IPS-18c (cell line): ENCODE measurements at regions not wholly inside any gene's neighbourhood (a gene's known extent, or its start where the extent isn't known, plus 50 kb on each side); places are given as distances from the start of the nearest gene placed in this dataset.

Source experiments
- H3K4me3 ChIP-seq: 2 replicates; pipeline ENCODE4 v1.7.0; 2013; ENCODE audit warnings: low read depth, mild to moderate bottlenecking, low read length, moderate library complexity; ENCODE audit not compliant: insufficient read depth
- H3K9me3 ChIP-seq: one replicate; pipeline ENCODE4 v1.6.1; 2013; ENCODE audit warnings: mild to moderate bottlenecking, low read length, moderate library complexity; ENCODE audit not compliant: control insufficient read depth, insufficient read depth

GRCh38 chr4:181757098-181757497, 486.1 kb upstream of the TENM3 start:
- H3K9me3 ChIP-seq: no peaks in the 10 kb centered on the region
- H3K4me3 ChIP-seq: no peak overlapping the region

- H3K4me3 ChIP-seq: no peak overlapping the region
- H3K9me3 ChIP-seq: no peaks in the 10 kb centered on the region
Observed at GRCh38 chr4:181757910-181758660, 485.1 kb upstream of the TENM3 start.

GRCh38 chr4:181760560-181760959, 482.6 kb upstream of the TENM3 start:
- no peak overlapping the region for H3K4me3 ChIP-seq
- H3K9me3 ChIP-seq: no peaks in the 10 kb centered on the region

GRCh38 chr4:181761156-181761555, 482.0 kb upstream of the TENM3 start:
- Histone ChIP-seq H3K9me3 (no peaks in the 10 kb centered on the region), H3K4me3 (no peak overlapping the region)

- Histone ChIP-seq H3K9me3 (no peaks in the 10 kb centered on the region), H3K4me3 (no peak overlapping the region)
Observed at GRCh38 chr4:181766061-181766548, 477.1 kb upstream of the TENM3 start.

- Histone ChIP-seq H3K9me3 (no peaks in the 10 kb centered on the region), H3K4me3 (no peak overlapping the region)
Observed at GRCh38 chr4:181770971-181771370, 472.2 kb upstream of the TENM3 start.

- no peaks in the 10 kb centered on the region for H3K9me3 ChIP-seq
- H3K4me3 ChIP-seq: no peak overlapping the region
Observed at GRCh38 chr4:181775298-181775697, 467.9 kb upstream of the TENM3 start.

- H3K9me3 ChIP-seq: no peaks in the 10 kb centered on the region
- H3K4me3 ChIP-seq: no peak overlapping the region
Observed at GRCh38 chr4:181776264-181777054, 466.7 kb upstream of the TENM3 start.

- Histone ChIP-seq H3K9me3 (no peaks in the 10 kb centered on the region), H3K4me3 (no peak overlapping the region)
Observed at GRCh38 chr4:181777518-181777917, 465.7 kb upstream of the TENM3 start.

GRCh38 chr4:181784881-181785280, 458.3 kb upstream of the TENM3 start:
- no peaks in the 10 kb centered on the region for H3K9me3 ChIP-seq
- H3K4me3 ChIP-seq: no peak overlapping the region

GRCh38 chr4:181792641-181793040, 450.6 kb upstream of the TENM3 start:
- Histone ChIP-seq H3K9me3 (no peaks in the 10 kb centered on the region), H3K4me3 (no peak overlapping the region)

GRCh38 chr4:181793096-181793495, 450.1 kb upstream of the TENM3 start:
- H3K9me3 ChIP-seq: no peaks in the 10 kb centered on the region
- H3K4me3 ChIP-seq: no peak overlapping the region

- Histone ChIP-seq H3K4me3 (no peak overlapping the region), H3K9me3 (no peaks in the 10 kb centered on the region)
Observed at GRCh38 chr4:181796502-181796901, 446.7 kb upstream of the TENM3 start.

- no peaks in the 10 kb centered on the region for H3K9me3 ChIP-seq
- no peak overlapping the region for H3K4me3 ChIP-seq
Observed at GRCh38 chr4:181798536-181798935, 444.7 kb upstream of the TENM3 start.

- Histone ChIP-seq H3K4me3 (no peak overlapping the region), H3K9me3 (no peaks in the 10 kb centered on the region)
Observed at GRCh38 chr4:181799561-181800069, 443.6 kb upstream of the TENM3 start.

GRCh38 chr4:181802207-181802606, 441.0 kb upstream of the TENM3 start:
- Histone ChIP-seq H3K4me3 (no peak overlapping the region), H3K9me3 (no peaks in the 10 kb centered on the region)

- H3K9me3 ChIP-seq: no peaks in the 10 kb centered on the region
- no peak overlapping the region for H3K4me3 ChIP-seq
Observed at GRCh38 chr4:181807771-181808170, 435.4 kb upstream of the TENM3 start.

GRCh38 chr4:181810711-181811110, 432.5 kb upstream of the TENM3 start:
- H3K4me3 ChIP-seq: no peak overlapping the region
- H3K9me3 ChIP-seq: no peaks in the 10 kb centered on the region
